ENCODE measurements at regions not wholly inside any gene's neighbourhood (a gene's known extent, or its start where the extent isn't known, plus 50 kb on each side); places are given as distances from the start of the nearest gene placed in this dataset.

DNA sequence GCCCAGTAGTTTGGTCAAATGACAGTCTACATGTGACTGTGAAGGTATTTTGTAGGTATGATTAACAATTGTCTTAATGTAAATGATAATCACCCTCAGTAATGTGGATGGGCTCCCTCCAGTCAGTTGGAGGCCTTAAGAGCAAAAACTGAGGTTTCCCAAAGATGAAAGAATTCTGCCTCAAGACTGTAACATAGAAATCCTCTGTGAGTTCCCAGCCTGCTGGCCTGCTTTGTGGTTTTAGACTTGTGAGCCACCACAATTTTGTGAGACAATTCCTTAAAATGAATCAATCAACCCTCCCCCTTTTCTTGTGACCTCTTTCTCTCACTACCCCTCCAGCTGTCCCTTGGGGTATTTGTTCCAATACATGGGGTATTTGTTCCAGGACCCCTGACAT, 226.4 kb upstream of the DPYD start:
- TF ChIP-seq, protein P1, sequence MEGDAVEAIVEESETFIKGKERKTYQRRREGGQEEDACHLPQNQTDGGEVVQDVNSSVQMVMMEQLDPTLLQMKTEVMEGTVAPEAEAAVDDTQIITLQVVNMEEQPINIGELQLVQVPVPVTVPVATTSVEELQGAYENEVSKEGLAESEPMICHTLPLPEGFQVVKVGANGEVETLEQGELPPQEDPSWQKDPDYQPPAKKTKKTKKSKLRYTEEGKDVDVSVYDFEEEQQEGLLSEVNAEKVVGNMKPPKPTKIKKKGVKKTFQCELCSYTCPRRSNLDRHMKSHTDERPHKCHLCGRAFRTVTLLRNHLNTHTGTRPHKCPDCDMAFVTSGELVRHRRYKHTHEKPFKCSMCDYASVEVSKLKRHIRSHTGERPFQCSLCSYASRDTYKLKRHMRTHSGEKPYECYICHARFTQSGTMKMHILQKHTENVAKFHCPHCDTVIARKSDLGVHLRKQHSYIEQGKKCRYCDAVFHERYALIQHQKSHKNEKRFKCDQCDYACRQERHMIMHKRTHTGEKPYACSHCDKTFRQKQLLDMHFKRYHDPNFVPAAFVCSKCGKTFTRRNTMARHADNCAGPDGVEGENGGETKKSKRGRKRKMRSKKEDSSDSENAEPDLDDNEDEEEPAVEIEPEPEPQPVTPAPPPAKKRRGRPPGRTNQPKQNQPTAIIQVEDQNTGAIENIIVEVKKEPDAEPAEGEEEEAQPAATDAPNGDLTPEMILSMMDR (conservative IDR thresholded peaks at IDR 0.05; ENCODE audit: low read depth, low read length), result no peak
- TF ChIP-seq EZH2phosphoT487 (IDR thresholded peaks at IDR 0.05; ENCODE audit: borderline replicate concordance, low read length) (no peak), EZH2 (IDR thresholded peaks at IDR 0.05; ENCODE audit: low read length, unreplicated experiment) (no peak)
